Liver (tissue), 3 donors: ENCODE measurements at regions not wholly inside any gene's neighbourhood (a gene's known extent, or its start where the extent isn't known, plus 50 kb on each side); places are given as distances from the start of the nearest gene placed in this dataset.

Experiments used
- CTCF ChIP-seq: fragments of 150-350 bp; IDR thresholded peaks from 2 replicates; pipeline ENCODE4 v1.5.1; 2017; ENCODE audit warnings: improper control_type of control experiment, low read depth, low read length; ENCODE audit not compliant: missing input control
- EGR1 ChIP-seq, 2 donors: IDR thresholded peaks; 2 replicates each; pipeline ENCODE4 v1.6.1; 2016 to 2018; ENCODE audit warnings: antibody characterized with exemption in 2 of 2, low read depth in 2 of 2
- GABPA ChIP-seq, 2 donors: IDR thresholded peaks in 1 of 2; conservative IDR thresholded peaks in 1 of 2; 2 replicates each; pipeline ENCODE4 v1.6.1; 2016; ENCODE audit warnings: antibody characterized with exemption in 2 of 2, mild to moderate bottlenecking in 1 of 2, moderate library complexity in 1 of 2
- MAX ChIP-seq: IDR thresholded peaks from 2 replicates; pipeline ENCODE4 v1.6.1; 2016; ENCODE audit warnings: antibody characterized with exemption
- REST ChIP-seq: IDR thresholded peaks from 2 replicates; pipeline ENCODE4 v1.6.1; 2016; ENCODE audit warnings: antibody characterized with exemption, mild to moderate bottlenecking
- YY1 ChIP-seq: IDR thresholded peaks from 2 replicates; pipeline ENCODE4 v1.6.1; 2016; ENCODE audit warnings: antibody characterized with exemption, mild to moderate bottlenecking
- donor health status: healthy.
- donor health status: healthy.

GRCh38 chr20:40325006-40325568 is 363.9 kb downstream of the MAFB start:
- TF ChIP-seq MAX, result no peak
- TF ChIP-seq YY1, result no peak
- TF ChIP-seq EGR1 (IDR thresholded peaks at IDR 0.05; ENCODE audit: low read depth in 2 of 2), result no peak
- TF ChIP-seq REST, result no peak
- no peak for TF ChIP-seq CTCF
- TF ChIP-seq GABPA (IDR thresholded peaks at IDR 0.05 in 1 of 2, conservative IDR thresholded peaks at IDR 0.05 in 1 of 2), result no peak
